ENCODE measurements at regions not wholly inside any gene's neighbourhood (a gene's known extent, or its start where the extent isn't known, plus 50 kb on each side); places are given as distances from the start of the nearest gene placed in this dataset.
A peak's percentile ranks its signal among the peaks of the same experiment; 100 is the strongest.
"Not testable (repeated sequence)": the region's sequence is repeated elsewhere in the genome, so short reads cannot be mapped to it uniquely, and the experiment has no call there.

DNA sequence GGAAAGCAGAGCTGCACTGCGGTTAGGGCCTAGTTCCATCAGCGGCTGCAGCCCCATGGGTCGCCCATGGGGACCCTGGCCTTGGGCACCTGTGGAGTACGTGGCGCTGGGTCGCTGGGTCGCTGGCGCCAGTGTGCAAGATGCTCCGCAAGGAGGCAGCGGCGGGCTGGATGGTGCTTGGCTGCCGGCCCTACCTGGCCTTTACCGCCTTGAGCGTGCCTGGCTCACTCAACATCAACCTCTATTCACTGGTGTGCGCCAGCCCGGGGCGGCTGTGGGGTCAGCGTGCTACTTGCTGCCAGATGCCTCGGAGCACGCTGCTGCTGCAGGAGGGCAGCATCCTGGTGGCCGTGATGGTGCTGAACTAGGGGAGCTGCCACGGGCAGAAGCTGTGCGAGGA, 85.1 kb upstream of the RHOU start:
- no peak overlapping the region for H3K4me3 ChIP-seq (ENCODE audit: low read length)
- DNase-seq (ENCODE audit: low read depth): no peak
- TF ChIP-seq, protein P1, sequence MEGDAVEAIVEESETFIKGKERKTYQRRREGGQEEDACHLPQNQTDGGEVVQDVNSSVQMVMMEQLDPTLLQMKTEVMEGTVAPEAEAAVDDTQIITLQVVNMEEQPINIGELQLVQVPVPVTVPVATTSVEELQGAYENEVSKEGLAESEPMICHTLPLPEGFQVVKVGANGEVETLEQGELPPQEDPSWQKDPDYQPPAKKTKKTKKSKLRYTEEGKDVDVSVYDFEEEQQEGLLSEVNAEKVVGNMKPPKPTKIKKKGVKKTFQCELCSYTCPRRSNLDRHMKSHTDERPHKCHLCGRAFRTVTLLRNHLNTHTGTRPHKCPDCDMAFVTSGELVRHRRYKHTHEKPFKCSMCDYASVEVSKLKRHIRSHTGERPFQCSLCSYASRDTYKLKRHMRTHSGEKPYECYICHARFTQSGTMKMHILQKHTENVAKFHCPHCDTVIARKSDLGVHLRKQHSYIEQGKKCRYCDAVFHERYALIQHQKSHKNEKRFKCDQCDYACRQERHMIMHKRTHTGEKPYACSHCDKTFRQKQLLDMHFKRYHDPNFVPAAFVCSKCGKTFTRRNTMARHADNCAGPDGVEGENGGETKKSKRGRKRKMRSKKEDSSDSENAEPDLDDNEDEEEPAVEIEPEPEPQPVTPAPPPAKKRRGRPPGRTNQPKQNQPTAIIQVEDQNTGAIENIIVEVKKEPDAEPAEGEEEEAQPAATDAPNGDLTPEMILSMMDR (conservative IDR thresholded peaks at IDR 0.05; ENCODE audit: low read depth, low read length): no peak

DNA sequence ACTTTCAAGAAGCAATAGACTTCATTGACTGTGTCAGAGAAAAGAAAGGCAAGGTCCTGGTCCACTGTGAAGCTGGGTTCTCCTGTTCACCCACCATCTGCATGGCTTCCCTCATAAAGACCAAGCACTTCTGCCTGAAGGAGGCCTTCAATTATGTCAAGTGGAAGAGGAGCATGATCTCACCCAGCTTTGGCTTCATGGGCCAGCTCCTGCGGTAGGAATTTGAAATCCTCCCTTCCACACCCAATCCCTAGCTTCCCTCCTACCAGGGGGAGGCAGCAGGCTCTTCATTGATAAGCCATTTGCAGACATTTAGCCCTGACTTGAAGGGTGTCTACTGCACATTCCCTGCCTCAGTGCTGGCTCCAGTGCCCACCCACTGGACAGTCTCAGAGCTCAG, 84.3 kb upstream of the RHOU start:
- H3K4me3 ChIP-seq (ENCODE audit: low read length): no peak overlapping the region
- no peak for DNase-seq (ENCODE audit: low read depth)
- TF ChIP-seq, protein P1 (conservative IDR thresholded peaks at IDR 0.05; ENCODE audit: low read depth, low read length): no peak

DNA sequence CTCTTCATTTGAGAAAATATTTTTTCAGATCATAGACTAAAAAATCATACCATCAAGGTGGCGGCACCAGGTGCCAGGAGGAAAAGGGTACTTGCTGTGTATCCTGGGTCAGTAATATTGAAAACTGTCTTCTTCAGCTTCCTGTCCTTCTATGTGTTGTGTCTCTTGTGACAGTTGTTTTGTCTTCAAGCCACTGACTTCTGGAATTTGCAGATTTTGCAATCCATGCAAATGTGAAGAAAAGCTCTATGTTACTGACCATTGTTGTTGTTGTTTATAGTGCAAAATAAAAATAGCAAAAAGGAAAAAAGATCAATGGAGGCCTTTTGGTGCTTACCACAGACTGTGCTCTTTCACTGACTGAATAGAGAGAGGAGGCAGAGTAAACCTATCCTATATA, 83.2 kb upstream of the RHOU start:
- DNase-seq (ENCODE audit: low read depth): no peak
- TF ChIP-seq, protein P1 (conservative IDR thresholded peaks at IDR 0.05; ENCODE audit: low read depth, low read length): no peak
- no peak overlapping the region for H3K4me3 ChIP-seq (ENCODE audit: low read length)

DNA sequence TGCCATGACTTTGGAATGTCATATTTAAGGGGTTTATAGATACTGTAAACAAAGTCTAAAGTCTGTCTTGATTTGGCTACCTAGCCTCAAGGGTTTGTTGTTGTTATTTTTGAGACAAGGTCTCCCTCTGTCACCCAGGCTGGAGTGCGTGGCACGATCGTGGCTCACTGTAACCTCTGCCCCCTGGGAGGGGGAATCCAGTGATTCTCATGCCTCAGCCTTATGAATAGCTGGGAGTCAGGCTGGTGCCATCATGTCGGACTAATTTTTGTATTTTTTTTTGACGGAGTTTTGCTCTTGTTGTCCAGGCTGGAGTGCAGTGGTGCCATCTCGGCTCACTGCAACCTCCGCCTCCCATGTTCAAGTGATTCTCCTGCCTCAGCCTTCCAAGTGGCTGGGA, 82.2 kb upstream of the RHOU start:
- not testable (repeated sequence) for DNase-seq (ENCODE audit: low read depth); H3K4me3 ChIP-seq (ENCODE audit: low read length)

DNA sequence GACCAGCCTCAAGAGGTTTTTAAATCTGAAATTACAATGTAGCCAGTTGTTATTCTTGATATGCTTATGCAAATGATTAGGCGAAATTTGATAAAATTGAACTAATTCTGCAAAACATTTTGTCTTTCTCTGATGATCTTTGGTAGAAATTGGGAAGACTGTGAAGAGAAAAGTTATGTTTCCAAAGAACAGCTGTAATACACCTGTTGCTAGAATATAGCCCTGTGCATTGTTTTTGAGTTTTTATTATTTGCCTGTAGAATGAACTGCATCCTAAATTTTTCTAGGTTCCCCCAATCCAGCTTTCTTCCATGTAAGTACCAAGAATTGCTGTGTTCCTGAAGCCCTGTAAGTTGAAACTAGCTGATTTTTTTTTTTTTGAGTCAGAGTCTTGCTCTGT, 81.5 kb upstream of the RHOU start:
- TF ChIP-seq, protein P1 (conservative IDR thresholded peaks at IDR 0.05; ENCODE audit: low read depth, low read length): no peak
- no peak for DNase-seq (ENCODE audit: low read depth)

DNA sequence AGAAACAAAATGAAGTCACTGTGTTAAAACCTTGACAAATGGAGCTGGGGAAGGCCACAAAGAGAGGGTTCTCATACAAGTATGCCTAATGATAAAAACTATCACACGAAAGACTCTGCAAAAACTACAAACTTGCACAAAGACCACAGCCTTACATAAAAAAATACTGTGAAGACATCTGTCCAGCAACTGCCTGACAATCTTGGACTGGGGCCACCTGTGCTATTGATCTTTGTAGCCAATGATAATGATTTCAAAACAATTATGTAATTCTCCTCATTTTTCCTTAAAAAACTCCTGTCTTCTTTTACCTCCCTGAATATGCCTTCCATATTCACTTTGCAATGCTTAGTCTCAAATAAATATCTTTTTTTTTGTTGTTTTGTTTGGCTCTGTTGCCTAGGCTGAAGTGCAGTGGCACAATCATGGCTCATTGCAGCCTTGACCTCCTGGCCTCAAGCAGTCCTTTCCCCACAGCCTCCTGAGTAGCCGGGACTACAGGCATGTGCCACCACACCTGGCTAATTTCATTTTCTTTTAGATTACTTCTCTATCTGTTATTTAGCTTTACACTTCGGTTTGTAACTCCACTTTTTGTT, 79.4 kb upstream of the RHOU start:
- no peak overlapping the region for H3K4me3 ChIP-seq (ENCODE audit: low read length)
- DNase-seq (ENCODE audit: low read depth): no peak
- TF ChIP-seq, protein P1 (conservative IDR thresholded peaks at IDR 0.05; ENCODE audit: low read depth, low read length): no peak

More for the DNA sequence above, 81.5 kb upstream of the RHOU start:
- H3K4me3 ChIP-seq (ENCODE audit: low read length): no peak overlapping the region

DNA sequence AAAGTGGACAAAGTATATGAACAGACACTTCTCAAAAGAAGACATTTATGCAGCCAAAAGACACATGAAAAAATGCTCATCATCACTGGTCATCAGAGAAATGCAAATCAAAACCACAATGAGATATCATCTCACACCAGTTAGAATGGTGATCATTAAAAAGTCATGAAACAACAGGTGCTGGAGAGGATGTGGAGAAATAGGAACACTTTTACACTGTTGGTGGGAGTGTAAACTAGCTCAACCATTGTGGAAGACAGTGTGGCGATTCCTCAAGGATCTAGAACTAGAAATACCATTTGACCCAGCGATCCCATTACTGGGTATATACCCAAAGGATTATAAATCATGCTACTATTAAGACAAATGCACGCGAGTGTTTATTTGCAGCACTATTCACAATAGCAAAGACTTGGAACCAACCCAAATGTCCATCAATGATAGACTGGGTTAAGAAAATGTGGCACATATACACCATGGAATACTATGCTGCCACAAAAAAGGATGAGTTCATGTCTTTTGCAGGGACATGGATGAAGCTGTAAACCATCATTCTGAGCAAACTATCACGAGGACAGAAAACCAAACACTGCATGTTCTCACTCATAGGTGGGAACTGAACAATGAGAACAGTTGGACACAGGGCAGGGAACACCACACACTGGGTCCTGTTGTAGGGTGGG, 73.1 kb upstream of the RHOU start:
- not testable (repeated sequence) for H3K4me3 ChIP-seq (ENCODE audit: low read length); DNase-seq (ENCODE audit: low read depth)

DNA sequence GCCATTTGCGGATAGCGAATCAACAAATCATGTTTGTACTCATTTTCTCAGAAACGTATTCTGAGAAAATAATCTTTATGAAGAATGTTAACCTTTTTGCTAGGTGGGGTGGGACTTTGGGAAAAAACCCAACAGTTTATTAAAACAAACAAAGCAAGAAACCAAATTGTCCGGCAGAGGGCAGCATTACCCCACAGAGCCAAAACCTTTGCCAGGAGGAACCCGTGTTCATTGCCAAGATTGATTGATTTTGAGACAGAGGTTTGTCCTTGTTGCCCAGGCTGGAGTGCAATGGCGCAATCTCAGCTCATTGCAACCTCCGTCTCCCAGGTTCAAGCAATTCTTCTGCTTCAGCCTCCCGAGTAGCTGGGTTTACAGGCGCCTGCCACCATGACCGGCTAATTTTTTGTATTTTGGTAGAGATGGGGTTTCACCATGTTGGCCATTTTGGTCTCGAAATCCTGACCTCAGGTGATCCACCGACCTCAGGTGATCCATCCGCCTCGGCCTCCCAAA, 70.8 kb upstream of the RHOU start:
- no peak overlapping the region for H3K4me3 ChIP-seq (ENCODE audit: low read length)
- TF ChIP-seq, protein P1 (conservative IDR thresholded peaks at IDR 0.05; ENCODE audit: low read depth, low read length): peak; percentile 79

More for the DNA sequence above, 70.8 kb upstream of the RHOU start:
- no peak for DNase-seq (ENCODE audit: low read depth)

All from retinal pigment epithelial cell (primary cell).